ENCODE measurements at regions not wholly inside any gene's neighbourhood (a gene's known extent, or its start where the extent isn't known, plus 50 kb on each side); places are given as distances from the start of the nearest gene placed in this dataset.

DNA sequence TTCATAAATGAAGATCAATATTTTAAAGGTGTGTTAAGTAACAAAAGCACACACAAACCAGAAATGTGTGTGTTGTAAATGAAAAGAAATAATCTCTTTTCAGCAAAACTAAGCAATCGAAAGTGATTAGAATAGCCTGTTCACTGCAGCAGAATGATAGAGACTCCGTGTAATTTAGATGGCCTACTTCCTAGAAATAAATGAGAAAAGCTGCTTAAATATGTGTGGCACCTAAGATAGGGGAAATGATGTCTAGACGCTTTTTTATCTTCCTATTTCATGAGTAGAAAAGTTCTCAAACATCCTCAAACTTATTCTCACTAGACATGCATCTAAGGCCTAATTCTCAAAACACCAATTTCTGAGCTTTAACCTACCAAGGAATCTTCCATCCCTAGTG, 124.7 kb upstream of the BRINP3 start:
- in situ Hi-C loops (cut with MboI; ENCODE audit: low sequenced_read_pairs, unreplicated experiment), result no loop called here
- TF ChIP-seq, protein P1, sequence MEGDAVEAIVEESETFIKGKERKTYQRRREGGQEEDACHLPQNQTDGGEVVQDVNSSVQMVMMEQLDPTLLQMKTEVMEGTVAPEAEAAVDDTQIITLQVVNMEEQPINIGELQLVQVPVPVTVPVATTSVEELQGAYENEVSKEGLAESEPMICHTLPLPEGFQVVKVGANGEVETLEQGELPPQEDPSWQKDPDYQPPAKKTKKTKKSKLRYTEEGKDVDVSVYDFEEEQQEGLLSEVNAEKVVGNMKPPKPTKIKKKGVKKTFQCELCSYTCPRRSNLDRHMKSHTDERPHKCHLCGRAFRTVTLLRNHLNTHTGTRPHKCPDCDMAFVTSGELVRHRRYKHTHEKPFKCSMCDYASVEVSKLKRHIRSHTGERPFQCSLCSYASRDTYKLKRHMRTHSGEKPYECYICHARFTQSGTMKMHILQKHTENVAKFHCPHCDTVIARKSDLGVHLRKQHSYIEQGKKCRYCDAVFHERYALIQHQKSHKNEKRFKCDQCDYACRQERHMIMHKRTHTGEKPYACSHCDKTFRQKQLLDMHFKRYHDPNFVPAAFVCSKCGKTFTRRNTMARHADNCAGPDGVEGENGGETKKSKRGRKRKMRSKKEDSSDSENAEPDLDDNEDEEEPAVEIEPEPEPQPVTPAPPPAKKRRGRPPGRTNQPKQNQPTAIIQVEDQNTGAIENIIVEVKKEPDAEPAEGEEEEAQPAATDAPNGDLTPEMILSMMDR (IDR thresholded peaks at IDR 0.05; ENCODE audit: borderline replicate concordance, control extremely low read depth, extremely low read depth, insufficient read depth, missing control alignments), result no peak
- no peak for DNase-seq (ENCODE audit: low spot score)

DNA sequence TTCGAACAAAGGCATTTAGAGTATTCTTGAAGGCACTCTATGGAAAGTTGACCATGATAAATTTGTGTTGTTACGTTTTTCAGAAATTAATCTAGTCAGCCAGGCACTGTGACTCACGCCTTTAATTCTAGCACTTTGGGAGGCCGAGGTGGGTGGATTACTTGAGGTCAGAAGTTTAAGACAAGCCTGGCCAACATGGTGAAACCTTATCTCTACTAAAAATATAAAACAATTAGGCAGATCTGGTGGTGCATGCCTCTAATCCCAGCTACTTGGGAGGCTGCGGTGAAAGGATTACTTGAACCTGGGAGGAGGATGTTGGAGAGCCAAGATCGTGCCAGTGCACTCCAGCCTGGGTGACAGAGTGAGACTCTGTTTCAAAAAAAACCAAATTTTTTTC, 130.6 kb upstream of the BRINP3 start:
- in situ Hi-C loops (cut with MboI; ENCODE audit: low sequenced_read_pairs, unreplicated experiment), result no loop called here
- DNase-seq (ENCODE audit: low spot score), result no peak
- TF ChIP-seq, protein P1 (IDR thresholded peaks at IDR 0.05; ENCODE audit: borderline replicate concordance, control extremely low read depth, extremely low read depth, insufficient read depth, missing control alignments), result no peak

DNA sequence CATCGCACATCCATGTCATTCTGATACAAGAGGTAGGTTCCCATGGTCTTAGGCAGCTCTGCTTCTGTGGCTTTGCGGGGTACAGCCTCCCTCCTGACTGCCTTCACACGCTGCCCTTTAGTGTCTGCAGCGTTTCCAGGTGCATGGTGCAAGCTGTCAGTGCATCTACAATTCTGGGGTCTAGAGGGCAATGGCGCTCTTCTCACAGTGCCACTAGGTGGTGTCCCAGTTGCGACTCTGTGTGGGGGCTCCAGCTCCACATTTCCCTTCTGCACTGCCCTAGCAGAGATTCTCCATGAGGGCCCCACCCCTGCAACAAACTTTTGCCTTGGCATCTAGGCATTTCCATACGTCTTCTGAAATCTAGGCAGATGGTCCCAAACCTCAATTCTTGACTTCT, 138.2 kb upstream of the BRINP3 start:
- DNase-seq (ENCODE audit: low spot score), result no peak
- in situ Hi-C loops (cut with MboI; ENCODE audit: low sequenced_read_pairs, unreplicated experiment), result no loop called here
- TF ChIP-seq, protein P1 (IDR thresholded peaks at IDR 0.05; ENCODE audit: borderline replicate concordance, control extremely low read depth, extremely low read depth, insufficient read depth, missing control alignments), result no peak

DNA sequence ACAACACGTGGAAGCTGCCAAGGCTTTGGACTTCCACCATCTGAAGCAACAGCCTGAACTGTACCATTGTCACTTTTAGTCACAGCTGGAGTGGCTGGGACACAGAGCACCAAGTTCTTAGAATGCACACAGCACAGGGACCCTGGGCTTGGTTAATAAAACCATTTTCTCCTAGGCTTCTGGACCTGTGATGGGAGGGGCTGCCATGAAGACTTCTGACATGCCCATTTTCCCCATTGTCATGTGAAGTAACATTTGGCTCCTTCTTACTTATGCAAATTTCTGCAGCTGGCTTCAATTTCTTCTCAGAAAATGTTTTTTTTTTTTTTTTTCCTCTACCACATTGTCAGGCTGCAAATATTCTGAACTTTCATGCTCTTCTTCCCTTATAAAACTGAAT, 138.6 kb upstream of the BRINP3 start:
- TF ChIP-seq, protein P1 (IDR thresholded peaks at IDR 0.05; ENCODE audit: borderline replicate concordance, control extremely low read depth, extremely low read depth, insufficient read depth, missing control alignments), result no peak
- in situ Hi-C loops (cut with MboI; ENCODE audit: low sequenced_read_pairs, unreplicated experiment), result no loop called here
- DNase-seq (ENCODE audit: low spot score), result no peak

DNA sequence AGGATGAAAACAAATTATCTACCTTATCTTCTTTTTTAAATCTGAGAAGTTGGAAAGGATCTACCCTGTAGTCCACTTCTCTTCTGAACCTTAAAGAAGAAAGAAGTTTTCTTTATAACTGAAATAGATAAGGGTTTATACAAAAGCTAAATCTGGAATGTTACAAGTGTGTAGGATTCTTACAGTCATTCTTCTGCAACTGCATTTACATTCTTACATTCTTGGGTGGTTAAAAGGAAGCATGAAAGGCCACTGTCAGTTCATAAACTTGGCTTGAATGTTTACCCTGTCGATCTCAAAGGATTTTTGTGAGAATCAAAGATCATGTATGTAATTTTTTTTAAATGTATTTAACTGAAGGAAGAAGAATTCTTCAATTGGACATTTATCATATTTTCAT, 142.1 kb upstream of the BRINP3 start:
- in situ Hi-C loops (cut with MboI; ENCODE audit: low sequenced_read_pairs, unreplicated experiment), result no loop called here
- TF ChIP-seq, protein P1 (IDR thresholded peaks at IDR 0.05; ENCODE audit: borderline replicate concordance, control extremely low read depth, extremely low read depth, insufficient read depth, missing control alignments), result no peak
- DNase-seq (ENCODE audit: low spot score), result no peak

DNA sequence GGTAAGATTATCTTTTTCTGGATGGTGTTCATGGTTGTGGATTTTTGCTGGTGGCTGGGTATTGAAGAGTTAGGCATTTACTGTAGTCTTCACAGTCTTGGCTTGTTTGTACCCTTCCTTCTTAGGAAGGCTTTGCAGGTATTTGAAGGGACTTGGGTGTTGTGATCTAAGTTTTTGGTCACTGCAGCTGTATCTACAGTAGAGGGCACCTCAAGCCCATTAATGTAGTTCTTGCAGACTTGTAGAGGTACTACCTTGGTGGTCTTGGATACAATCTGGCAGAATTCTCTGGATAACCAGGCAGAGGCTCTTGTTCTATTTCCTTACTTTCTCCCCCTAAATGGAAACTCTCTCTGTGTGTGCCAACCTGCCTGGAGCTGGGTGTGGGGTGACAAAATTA, 155.8 kb upstream of the BRINP3 start:
- TF ChIP-seq, protein P1 (IDR thresholded peaks at IDR 0.05; ENCODE audit: borderline replicate concordance, control extremely low read depth, extremely low read depth, insufficient read depth, missing control alignments), result no peak
- in situ Hi-C loops (cut with MboI; ENCODE audit: low sequenced_read_pairs, unreplicated experiment), result no loop called here
- no peak for DNase-seq (ENCODE audit: low spot score)

DNA sequence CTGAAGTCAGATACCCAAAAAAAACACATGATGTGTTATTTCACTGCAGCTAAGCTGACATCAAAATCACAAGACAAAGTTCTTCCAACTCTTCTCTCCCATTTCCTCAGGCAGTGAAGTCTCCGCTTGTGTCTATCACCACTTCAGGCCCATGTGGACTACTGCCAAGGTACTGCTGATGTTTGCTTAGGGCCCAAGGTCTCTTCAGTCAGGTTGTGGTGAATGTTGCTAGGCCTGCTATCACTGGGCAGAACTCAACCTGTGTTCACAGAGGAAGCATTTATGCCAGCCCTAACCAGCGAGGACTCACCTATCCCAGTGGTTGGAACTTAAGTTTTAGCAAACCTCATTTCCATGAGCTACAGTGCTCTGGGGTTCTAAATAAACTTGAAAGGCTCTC, 156.5 kb upstream of the BRINP3 start:
- no peak for DNase-seq (ENCODE audit: low spot score)
- in situ Hi-C loops (cut with MboI; ENCODE audit: low sequenced_read_pairs, unreplicated experiment), result no loop called here
- TF ChIP-seq, protein P1 (IDR thresholded peaks at IDR 0.05; ENCODE audit: borderline replicate concordance, control extremely low read depth, extremely low read depth, insufficient read depth, missing control alignments), result no peak

Measured in GM13976 (cell line).